ENCODE measurements at regions not wholly inside any gene's neighbourhood (a gene's known extent, or its start where the extent isn't known, plus 50 kb on each side); places are given as distances from the start of the nearest gene placed in this dataset.

DNA sequence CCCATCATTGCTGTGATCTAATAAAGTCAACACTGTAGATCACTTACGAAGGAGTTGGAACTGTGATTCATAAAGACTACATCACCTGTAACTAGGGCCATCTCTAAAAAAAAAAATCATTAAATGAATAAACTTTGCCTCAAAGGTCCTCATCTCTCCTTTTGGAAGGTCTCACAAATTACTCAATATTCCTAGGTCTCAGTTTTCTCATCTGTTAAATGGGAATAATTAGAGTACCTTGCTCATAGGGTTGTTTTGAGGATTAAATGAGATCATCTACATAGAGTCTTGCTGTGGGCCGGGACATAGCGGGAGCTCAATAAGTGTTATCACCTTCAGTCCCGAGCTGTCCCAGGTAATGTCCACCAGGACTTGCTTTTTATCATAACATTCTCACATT, 335.1 kb upstream of the PROK2 start:
- TF ChIP-seq, protein P1, sequence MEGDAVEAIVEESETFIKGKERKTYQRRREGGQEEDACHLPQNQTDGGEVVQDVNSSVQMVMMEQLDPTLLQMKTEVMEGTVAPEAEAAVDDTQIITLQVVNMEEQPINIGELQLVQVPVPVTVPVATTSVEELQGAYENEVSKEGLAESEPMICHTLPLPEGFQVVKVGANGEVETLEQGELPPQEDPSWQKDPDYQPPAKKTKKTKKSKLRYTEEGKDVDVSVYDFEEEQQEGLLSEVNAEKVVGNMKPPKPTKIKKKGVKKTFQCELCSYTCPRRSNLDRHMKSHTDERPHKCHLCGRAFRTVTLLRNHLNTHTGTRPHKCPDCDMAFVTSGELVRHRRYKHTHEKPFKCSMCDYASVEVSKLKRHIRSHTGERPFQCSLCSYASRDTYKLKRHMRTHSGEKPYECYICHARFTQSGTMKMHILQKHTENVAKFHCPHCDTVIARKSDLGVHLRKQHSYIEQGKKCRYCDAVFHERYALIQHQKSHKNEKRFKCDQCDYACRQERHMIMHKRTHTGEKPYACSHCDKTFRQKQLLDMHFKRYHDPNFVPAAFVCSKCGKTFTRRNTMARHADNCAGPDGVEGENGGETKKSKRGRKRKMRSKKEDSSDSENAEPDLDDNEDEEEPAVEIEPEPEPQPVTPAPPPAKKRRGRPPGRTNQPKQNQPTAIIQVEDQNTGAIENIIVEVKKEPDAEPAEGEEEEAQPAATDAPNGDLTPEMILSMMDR (IDR thresholded peaks at IDR 0.05; ENCODE audit: partially characterized antibody, unreplicated experiment) = no peak
- no peak for DNase-seq
- Mint-ChIP-seq H3K27ac (ENCODE audit: unreplicated experiment) (no peak overlapping the region), H3K4me3 (ENCODE audit: unreplicated experiment) (no peak overlapping the region), H3K9me3 (ENCODE audit: unreplicated experiment) (no peaks in the 10 kb centered on the region), H3K27me3 (ENCODE audit: unreplicated experiment) (no peaks in the 10 kb centered on the region), H3K36me3 (ENCODE audit: unreplicated experiment) (no peaks in the 10 kb centered on the region), H3K4me1 (ENCODE audit: low read depth, unreplicated experiment) (peaks cover 2% of the 10 kb centered on the region)

DNA sequence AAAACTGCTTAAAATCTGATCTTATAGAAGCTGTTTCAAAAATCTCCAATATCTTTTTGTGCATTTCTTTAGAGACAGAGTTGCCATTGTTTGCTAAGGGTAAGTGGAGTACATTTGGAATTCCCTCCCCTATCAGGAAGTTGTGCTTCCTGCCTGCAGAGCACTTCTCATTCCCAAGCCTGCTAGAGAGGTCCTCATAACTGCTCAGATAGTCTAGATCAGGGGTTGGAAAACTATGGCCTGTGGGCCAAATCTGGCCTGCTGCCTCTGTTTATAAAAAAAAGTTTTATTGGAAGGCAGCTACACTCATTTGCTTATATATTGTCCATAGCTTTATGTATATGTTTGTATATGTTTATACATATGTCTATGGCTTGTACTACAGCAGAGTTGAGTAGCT, 333.7 kb upstream of the PROK2 start:
- no peak overlapping the region for H3K4me3 Mint-ChIP-seq (ENCODE audit: unreplicated experiment)
- no peak for DNase-seq

DNA sequence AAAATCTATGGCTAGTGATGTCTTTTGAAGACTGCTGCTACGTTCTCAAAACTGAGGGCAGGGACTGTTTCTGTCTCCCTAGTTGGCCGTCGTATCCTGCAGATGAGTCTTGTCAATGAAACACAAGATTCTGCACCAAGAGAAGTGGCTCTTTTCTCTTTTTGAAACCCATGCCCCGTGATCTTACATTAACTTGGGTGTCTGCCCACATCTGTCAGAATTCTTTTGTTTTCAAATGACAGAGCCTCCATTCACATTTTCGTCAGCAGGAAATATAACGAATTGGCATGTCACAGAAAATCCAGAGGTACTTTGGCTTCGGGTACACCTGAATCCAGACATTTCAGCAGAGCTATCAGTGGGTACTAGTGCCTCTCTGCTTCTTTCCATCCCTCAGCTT, 331.3 kb upstream of the PROK2 start:
- no peaks in the 10 kb centered on the region for H3K4me1 Mint-ChIP-seq (ENCODE audit: low read depth, unreplicated experiment)
- no peak overlapping the region for H3K27ac Mint-ChIP-seq (ENCODE audit: unreplicated experiment)
- no peaks in the 10 kb centered on the region for H3K27me3 Mint-ChIP-seq (ENCODE audit: unreplicated experiment)
- DNase-seq = no peak
- no peaks in the 10 kb centered on the region for H3K36me3 Mint-ChIP-seq (ENCODE audit: unreplicated experiment)
- no peak overlapping the region for H3K4me3 Mint-ChIP-seq (ENCODE audit: unreplicated experiment)
- H3K9me3 Mint-ChIP-seq (ENCODE audit: unreplicated experiment) = no peaks in the 10 kb centered on the region
- TF ChIP-seq, protein P1 (IDR thresholded peaks at IDR 0.05; ENCODE audit: partially characterized antibody, unreplicated experiment) = no peak

More for the DNA sequence above, 333.7 kb upstream of the PROK2 start:
- Mint-ChIP-seq H3K4me1 (ENCODE audit: low read depth, unreplicated experiment) (peaks cover 2% of the 10 kb centered on the region), H3K36me3 (ENCODE audit: unreplicated experiment) (no peaks in the 10 kb centered on the region), H3K27me3 (ENCODE audit: unreplicated experiment) (no peaks in the 10 kb centered on the region), H3K9me3 (ENCODE audit: unreplicated experiment) (no peaks in the 10 kb centered on the region), H3K27ac (ENCODE audit: unreplicated experiment) (no peak overlapping the region)
- TF ChIP-seq, protein P1 (IDR thresholded peaks at IDR 0.05; ENCODE audit: partially characterized antibody, unreplicated experiment) = no peak

DNA sequence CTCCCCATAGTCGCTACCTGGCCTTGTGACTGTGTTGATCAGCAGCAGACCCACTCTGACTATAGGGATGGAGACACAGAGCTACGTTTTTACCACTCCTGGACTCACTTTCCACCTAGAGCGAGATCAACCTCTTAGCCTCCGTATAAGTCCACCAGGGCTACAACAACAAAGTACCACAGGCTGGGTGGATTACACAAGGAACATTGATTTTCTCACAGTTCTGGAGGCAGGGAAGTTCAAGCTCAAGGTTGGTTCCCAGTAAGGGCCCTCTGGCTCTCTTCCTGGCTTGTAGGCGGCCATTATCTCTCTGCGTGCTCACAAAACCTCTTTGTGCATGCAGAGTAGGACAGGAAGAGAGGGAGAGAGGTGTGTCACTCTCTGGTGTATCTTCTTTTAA, 330.4 kb upstream of the PROK2 start:
- Mint-ChIP-seq H3K4me3 (ENCODE audit: unreplicated experiment) (no peak overlapping the region), H3K27ac (ENCODE audit: unreplicated experiment) (no peak overlapping the region), H3K36me3 (ENCODE audit: unreplicated experiment) (no peaks in the 10 kb centered on the region), H3K9me3 (ENCODE audit: unreplicated experiment) (no peaks in the 10 kb centered on the region), H3K4me1 (ENCODE audit: low read depth, unreplicated experiment) (no peaks in the 10 kb centered on the region), H3K27me3 (ENCODE audit: unreplicated experiment) (no peaks in the 10 kb centered on the region)
- no peak for DNase-seq
- TF ChIP-seq, protein P1 (IDR thresholded peaks at IDR 0.05; ENCODE audit: partially characterized antibody, unreplicated experiment) = no peak

DNA sequence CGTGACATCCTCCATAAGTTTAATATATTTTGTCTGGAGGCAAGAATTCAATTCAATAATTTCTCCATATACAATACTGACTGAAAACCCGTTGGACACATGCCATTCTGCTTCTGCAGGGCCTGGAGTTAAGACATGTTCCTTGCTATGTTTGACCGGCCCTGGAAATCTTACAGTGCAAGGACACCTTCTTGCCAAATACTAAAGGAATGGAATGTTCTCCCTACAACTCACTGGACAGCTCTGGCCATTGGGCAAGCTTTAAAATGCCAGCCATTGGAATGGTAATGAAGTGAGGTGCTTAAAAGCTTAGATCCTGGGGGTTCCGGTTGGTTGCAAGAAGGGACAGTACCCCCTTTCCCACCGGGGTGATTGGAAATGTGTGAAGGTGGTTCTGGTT, 329.8 kb upstream of the PROK2 start:
- Mint-ChIP-seq H3K9me3 (ENCODE audit: unreplicated experiment) (no peaks in the 10 kb centered on the region), H3K4me1 (ENCODE audit: low read depth, unreplicated experiment) (no peaks in the 10 kb centered on the region), H3K27me3 (ENCODE audit: unreplicated experiment) (no peaks in the 10 kb centered on the region), H3K27ac (ENCODE audit: unreplicated experiment) (no peak overlapping the region), H3K4me3 (ENCODE audit: unreplicated experiment) (no peak overlapping the region), H3K36me3 (ENCODE audit: unreplicated experiment) (no peaks in the 10 kb centered on the region)
- TF ChIP-seq, protein P1 (IDR thresholded peaks at IDR 0.05; ENCODE audit: partially characterized antibody, unreplicated experiment) = no peak
- no peak for DNase-seq

Measured in glutamatergic neuron (in vitro differentiated cells).